OCI-M1 (cell line): ENCODE measurements at regions not wholly inside any gene's neighbourhood (a gene's known extent, or its start where the extent isn't known, plus 50 kb on each side); places are given as distances from the start of the nearest gene placed in this dataset.

Source experiments
- DNase-seq: peaks from one replicate; lab custom pipeline; 2025; lab: John Stamatoyannopoulos, UW

GRCh38 chr2:2848621-2849333, 517.7 kb upstream of the MYT1L start:
- no peak for DNase-seq

- DNase-seq, result no peak
Observed at GRCh38 chr2:2848198-2848597, 517.1 kb upstream of the MYT1L start.

- DNase-seq, result no peak
Observed at GRCh38 chr2:2847209-2847676, 516.2 kb upstream of the MYT1L start.

GRCh38 chr2:2846332-2847208, 515.5 kb upstream of the MYT1L start:
- DNase-seq, result no peak

- no peak for DNase-seq
Observed at GRCh38 chr2:2845806-2846315, 514.8 kb upstream of the MYT1L start.

GRCh38 chr2:2845267-2845666, 514.2 kb upstream of the MYT1L start:
- DNase-seq, result no peak

GRCh38 chr2:2843969-2844548, 513.0 kb upstream of the MYT1L start:
- DNase-seq, result no peak

- no peak for DNase-seq
Observed at GRCh38 chr2:2842466-2842865, 511.4 kb upstream of the MYT1L start.

- no peak for DNase-seq
Observed at GRCh38 chr2:2840681-2841300, 509.7 kb upstream of the MYT1L start.

GRCh38 chr2:2839782-2840531, 508.9 kb upstream of the MYT1L start:
- DNase-seq, result no peak

- DNase-seq, result no peak
Observed at GRCh38 chr2:2839393-2839781, 508.3 kb upstream of the MYT1L start.

GRCh38 chr2:2838548-2838845, 507.4 kb upstream of the MYT1L start:
- no peak for DNase-seq

GRCh38 chr2:2837746-2838547, 506.9 kb upstream of the MYT1L start:
- no peak for DNase-seq

- DNase-seq, result no peak
Observed at GRCh38 chr2:2836343-2837070, 505.4 kb upstream of the MYT1L start.

GRCh38 chr2:2834516-2835254, 503.6 kb upstream of the MYT1L start:
- DNase-seq, result no peak

GRCh38 chr2:2834105-2834504, 503.0 kb upstream of the MYT1L start:
- DNase-seq, result no peak

- DNase-seq, result no peak
Observed at GRCh38 chr2:2832657-2833056, 501.6 kb upstream of the MYT1L start.

- no peak for DNase-seq
Observed at GRCh38 chr2:2831633-2832032, 500.6 kb upstream of the MYT1L start.

GRCh38 chr2:2830576-2830975, 499.5 kb upstream of the MYT1L start:
- DNase-seq, result no peak
